Pancreas (tissue), 10 donors: ENCODE measurements at regions not wholly inside any gene's neighbourhood (a gene's known extent, or its start where the extent isn't known, plus 50 kb on each side); places are given as distances from the start of the nearest gene placed in this dataset.
"Not testable (repeated sequence)": the region's sequence is repeated elsewhere in the genome, so short reads cannot be mapped to it uniquely, and the experiment has no call there.

Experiments used
- ATAC-seq, 4 donors: fragments of 200-7000 bp; cut with Tn5 transposase; one replicate each; pipeline versions ENCODE4 v1.8.0 to v1.9.1; 2020; ENCODE audit warnings: mild to moderate bottlenecking in 4 of 4, moderate library complexity in 4 of 4
- DNase-seq, 6 donors: peaks; one replicate each; pipeline ENCODE4 v3.0.0-alpha.2; 2020
- FAIRE-seq: peaks from 2 replicates; lab custom pipeline; 2012; peaks lifted over from hg19 to GRCh38; lab: Jason Lieb, UNC
- H3K27ac ChIP-seq, 4 donors: fragments of 200-600 bp; sonication (generic); 1 replicate in 3 of 4; 2 replicates in 1 of 4; pipeline versions ENCODE4 v1.5.0 to v1.8.0; 2020
- H3K27me3 ChIP-seq, 4 donors: fragments of 200-600 bp; one replicate each; pipeline ENCODE4 v1.8.0; 2021
- H3K36me3 ChIP-seq, 3 donors: fragments of 200-600 bp; sonication (generic) in 1 of 3; one replicate each; pipeline versions ENCODE4 v1.5.0 to v1.8.0; 2020 to 2021
- H3K4me1 ChIP-seq, 3 donors: fragments of 200-600 bp; one replicate each; pipeline ENCODE4 v1.8.0; 2021
- H3K4me3 ChIP-seq, 4 donors: fragments of 200-600 bp; sonication (generic) in 2 of 4; one replicate each; pipeline versions ENCODE4 v1.5.0 to v1.8.0; 2020 to 2021
- H3K9me3 ChIP-seq, 4 donors: fragments of 200-600 bp; one replicate each; pipeline ENCODE4 v1.8.0; 2021
- CTCF ChIP-seq, 4 donors: fragments of 200-600 bp; sonication (generic) in 3 of 4; IDR thresholded peaks; one replicate each; pipeline versions ENCODE4 v1.5.0 to v1.8.0; 2021; ENCODE audit warnings: antibody characterized with exemption in 4 of 4
- WGBS, 2 donors: extraction: QIAGEN DNeasy Blood & Tissue Kit; methylation state at CpG; one replicate each; pipeline ENCODE4 v1.1.7; 2013; 5-methylcytosine and 5-hydroxymethylcytosine counted together
- intact Hi-C, 3 donors: fragments of 100-400 bp; cut with DNase I; formaldehyde crosslinking; loops; one replicate each; pipeline versions ENCODE4 v1.11.1 to v1.14.2; 2022
- donor health status: healthy with polysubstance abuse.
- donor health status: DM: no; HTN: no; CAD: no; lungs with moderate emphysema.
- donor health status: DM: no; HTN: no; CAD: no.
- donor health status: control.
- donor health status: control.
- donor health status: Bipolar disorder and iron deficiency.
- donor health status: DM: yes; HTN: yes; CAD: no.
- donor health status: DM: no; HTN: no; CAD: no.
- donor health status: DM: no; HTN: no; CAD: no.
- donor health status: DM: yes; HTN: yes; CAD: no.

- Histone ChIP-seq H3K9me3 (no peaks in the 10 kb centered on the region), H3K4me3 (no peak overlapping the region), H3K27ac (no peak overlapping the region), H3K36me3 (no peaks in the 10 kb centered on the region), H3K27me3 (no peaks in the 10 kb centered on the region), H3K4me1 (no peaks in the 10 kb centered on the region)
- 41 to 47% methylated on average over 1 of the region's 1 CpG for WGBS, 2 donors
- no peak for ATAC-seq
- TF ChIP-seq CTCF (IDR thresholded peaks at IDR 0.05), result no peak
- no peak for DNase-seq
- FAIRE-seq, result no peak
- intact Hi-C loops, result loop anchor here in 1 of 3 donors (10.0 kb wide), 1 partner anchor 1788 kb away; no protein-coding TSS in a partner anchor
These were observed 75.3 kb upstream of the COL8A1 start for GRCh38 chr3:99562990-99563607.

GRCh38 chr3:99562138-99562537, 76.3 kb upstream of the COL8A1 start:
- H3K27ac ChIP-seq, result no peak overlapping the region
- ATAC-seq (no peak), FAIRE-seq (no peak), DNase-seq (no peak)
- H3K27me3 ChIP-seq, result no peaks in the 10 kb centered on the region
- no peak for TF ChIP-seq CTCF (IDR thresholded peaks at IDR 0.05)
- WGBS, 2 donors, result 3 to 23% methylated on average over 1 of the region's 1 CpG
- intact Hi-C loops, result loop anchor here in 1 of 3 donors (10.0 kb wide), 1 partner anchor 1787 kb away; no protein-coding TSS in a partner anchor
- no peaks in the 10 kb centered on the region for H3K36me3 ChIP-seq
- no peaks in the 10 kb centered on the region for H3K9me3 ChIP-seq
- no peaks in the 10 kb centered on the region for H3K4me1 ChIP-seq
- no peak overlapping the region for H3K4me3 ChIP-seq

GRCh38 chr3:99561056-99561455, 77.3 kb upstream of the COL8A1 start:
- no peak for TF ChIP-seq CTCF (IDR thresholded peaks at IDR 0.05)
- intact Hi-C loops, result loop anchor here in 1 of 3 donors (10.0 kb wide), 1 partner anchor 1786 kb away; no protein-coding TSS in a partner anchor
- Histone ChIP-seq H3K36me3 (no peaks in the 10 kb centered on the region), H3K27ac (no peak overlapping the region), H3K9me3 (no peaks in the 10 kb centered on the region), H3K4me1 (no peaks in the 10 kb centered on the region), H3K27me3 (no peaks in the 10 kb centered on the region), H3K4me3 (no peak overlapping the region)
- ATAC-seq, result no peak
- no peak for FAIRE-seq
- 57 to 66% methylated on average over 3 of the region's 3 CpGs for WGBS, 2 donors
- DNase-seq, result no peak

- TF ChIP-seq CTCF (IDR thresholded peaks at IDR 0.05), result no peak
- intact Hi-C loops, result no loop called here
- H3K27me3 ChIP-seq, result no peaks in the 10 kb centered on the region
These were observed 79.2 kb upstream of the COL8A1 start for GRCh38 chr3:99559196-99559595.

GRCh38 chr3:99555885-99556284, 82.5 kb upstream of the COL8A1 start:
- H3K4me3 ChIP-seq, H3K4me1 ChIP-seq, FAIRE-seq, ATAC-seq, H3K9me3 ChIP-seq, intact Hi-C loops, DNase-seq, H3K36me3 ChIP-seq, H3K27me3 ChIP-seq, H3K27ac ChIP-seq: not testable (repeated sequence)
- 84 to 88% methylated on average over 5 of the region's 5 CpGs for WGBS, 2 donors

More at GRCh38 chr3:99559196-99559595, 79.2 kb upstream of the COL8A1 start:
- DNase-seq (no peak), FAIRE-seq (no peak), ATAC-seq (no peak)
- H3K27ac ChIP-seq, result no peak overlapping the region
- H3K9me3 ChIP-seq, result no peaks in the 10 kb centered on the region
- H3K4me1 ChIP-seq, result no peaks in the 10 kb centered on the region
- H3K4me3 ChIP-seq, result no peak overlapping the region
- no peaks in the 10 kb centered on the region for H3K36me3 ChIP-seq
